CD4-positive, alpha-beta T cell treated with Interferon alpha-2 for 1 hour (primary cell): ENCODE measurements at regions not wholly inside any gene's neighbourhood (a gene's known extent, or its start where the extent isn't known, plus 50 kb on each side); places are given as distances from the start of the nearest gene placed in this dataset.

ENCODE experiments used
- DNase-seq, 2 donors: peaks; one replicate each; pipeline ENCODE4 v3.0.0-alpha.2; 2020 to 2022

GRCh38 chr9:16245756-16246440 is 624.6 kb downstream of the BNC2 start:
- no peak for DNase-seq

GRCh38 chr9:16246785-16247184 is 623.7 kb downstream of the BNC2 start:
- DNase-seq, result no peak

- DNase-seq, result no peak
These were observed 623.1 kb downstream of the BNC2 start for GRCh38 chr9:16247188-16247875.

- DNase-seq, result no peak
These were observed 621.6 kb downstream of the BNC2 start for GRCh38 chr9:16248822-16249221.

- no peak for DNase-seq
These were observed 617.9 kb downstream of the BNC2 start for GRCh38 chr9:16252616-16253015.

GRCh38 chr9:16254674-16255073 is 615.8 kb downstream of the BNC2 start:
- DNase-seq, result no peak

GRCh38 chr9:16255217-16255616 is 615.3 kb downstream of the BNC2 start:
- DNase-seq, result no peak

GRCh38 chr9:16257604-16258003 is 612.9 kb downstream of the BNC2 start:
- no peak for DNase-seq

- no peak for DNase-seq
These were observed 612.3 kb downstream of the BNC2 start for GRCh38 chr9:16258191-16258590.

GRCh38 chr9:16258708-16259107 is 611.8 kb downstream of the BNC2 start:
- no peak for DNase-seq

- no peak for DNase-seq
These were observed 607.8 kb downstream of the BNC2 start for GRCh38 chr9:16262477-16263261.

- no peak for DNase-seq
These were observed 604.8 kb downstream of the BNC2 start for GRCh38 chr9:16265688-16266087.

GRCh38 chr9:16266648-16267276 is 603.7 kb downstream of the BNC2 start:
- no peak for DNase-seq

GRCh38 chr9:16267281-16268066 is 603.0 kb downstream of the BNC2 start:
- no peak for DNase-seq

GRCh38 chr9:16268067-16268881 is 602.2 kb downstream of the BNC2 start:
- DNase-seq, result no peak

- no peak for DNase-seq
These were observed 598.5 kb downstream of the BNC2 start for GRCh38 chr9:16271967-16272366.

- no peak for DNase-seq
These were observed 597.7 kb downstream of the BNC2 start for GRCh38 chr9:16272776-16273175.

- DNase-seq, result no peak
These were observed 594.5 kb downstream of the BNC2 start for GRCh38 chr9:16275795-16276624.

- DNase-seq, result no peak
These were observed 593.6 kb downstream of the BNC2 start for GRCh38 chr9:16276866-16277265.

- DNase-seq, result no peak
These were observed 593.0 kb downstream of the BNC2 start for GRCh38 chr9:16277471-16277960.
